PC-3 (cell line): ENCODE measurements at regions not wholly inside any gene's neighbourhood (a gene's known extent, or its start where the extent isn't known, plus 50 kb on each side); places are given as distances from the start of the nearest gene placed in this dataset.
"Not testable (repeated sequence)": the region's sequence is repeated elsewhere in the genome, so short reads cannot be mapped to it uniquely, and the experiment has no call there.

Source experiments
- EZH2phosphoT487 ChIP-seq: fragments of 300-600 bp; sonication (generic); IDR thresholded peaks from 2 replicates; pipeline ENCODE4 v1.6.1; 2018; ENCODE audit warnings: mild to moderate bottlenecking, antibody characterized with exemption, low read length, borderline replicate concordance
- TF ChIP-seq, protein P1 (sequence below): fragments of 300-600 bp; sonication (generic); conservative IDR thresholded peaks from 2 replicates; pipeline ENCODE4 v1.5.1; 2017; ENCODE audit warnings: antibody characterized with exemption, low read depth, mild to moderate bottlenecking, low read length

GRCh38 chr4:184330517-184331094, 112.9 kb upstream of the ENPP6 start:
- TF ChIP-seq, protein P1, sequence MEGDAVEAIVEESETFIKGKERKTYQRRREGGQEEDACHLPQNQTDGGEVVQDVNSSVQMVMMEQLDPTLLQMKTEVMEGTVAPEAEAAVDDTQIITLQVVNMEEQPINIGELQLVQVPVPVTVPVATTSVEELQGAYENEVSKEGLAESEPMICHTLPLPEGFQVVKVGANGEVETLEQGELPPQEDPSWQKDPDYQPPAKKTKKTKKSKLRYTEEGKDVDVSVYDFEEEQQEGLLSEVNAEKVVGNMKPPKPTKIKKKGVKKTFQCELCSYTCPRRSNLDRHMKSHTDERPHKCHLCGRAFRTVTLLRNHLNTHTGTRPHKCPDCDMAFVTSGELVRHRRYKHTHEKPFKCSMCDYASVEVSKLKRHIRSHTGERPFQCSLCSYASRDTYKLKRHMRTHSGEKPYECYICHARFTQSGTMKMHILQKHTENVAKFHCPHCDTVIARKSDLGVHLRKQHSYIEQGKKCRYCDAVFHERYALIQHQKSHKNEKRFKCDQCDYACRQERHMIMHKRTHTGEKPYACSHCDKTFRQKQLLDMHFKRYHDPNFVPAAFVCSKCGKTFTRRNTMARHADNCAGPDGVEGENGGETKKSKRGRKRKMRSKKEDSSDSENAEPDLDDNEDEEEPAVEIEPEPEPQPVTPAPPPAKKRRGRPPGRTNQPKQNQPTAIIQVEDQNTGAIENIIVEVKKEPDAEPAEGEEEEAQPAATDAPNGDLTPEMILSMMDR = not testable (repeated sequence)
- not testable (repeated sequence) for TF ChIP-seq EZH2phosphoT487
